ENCODE measurements at regions not wholly inside any gene's neighbourhood (a gene's known extent, or its start where the extent isn't known, plus 50 kb on each side); places are given as distances from the start of the nearest gene placed in this dataset.

DNA sequence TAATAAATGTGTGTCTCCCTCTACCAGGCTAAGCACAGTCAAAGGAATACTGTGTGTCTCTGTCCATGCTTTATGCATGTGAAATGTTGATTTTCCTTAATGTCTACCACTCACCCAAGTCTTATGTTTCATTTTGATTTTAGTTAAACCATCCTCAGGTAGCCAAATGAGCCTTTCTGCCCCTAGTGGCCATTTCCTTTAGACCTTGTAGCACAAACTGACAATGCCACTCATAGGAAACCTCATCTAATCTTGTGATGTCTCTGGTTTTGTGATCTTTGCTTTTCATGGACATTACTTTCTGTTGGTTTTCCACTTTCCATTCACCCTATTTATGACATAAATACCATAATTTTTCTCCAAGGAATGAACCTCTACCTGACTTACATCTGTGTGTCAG lies 820.8 kb downstream of the MAT2B start:
- TF ChIP-seq, protein P1, sequence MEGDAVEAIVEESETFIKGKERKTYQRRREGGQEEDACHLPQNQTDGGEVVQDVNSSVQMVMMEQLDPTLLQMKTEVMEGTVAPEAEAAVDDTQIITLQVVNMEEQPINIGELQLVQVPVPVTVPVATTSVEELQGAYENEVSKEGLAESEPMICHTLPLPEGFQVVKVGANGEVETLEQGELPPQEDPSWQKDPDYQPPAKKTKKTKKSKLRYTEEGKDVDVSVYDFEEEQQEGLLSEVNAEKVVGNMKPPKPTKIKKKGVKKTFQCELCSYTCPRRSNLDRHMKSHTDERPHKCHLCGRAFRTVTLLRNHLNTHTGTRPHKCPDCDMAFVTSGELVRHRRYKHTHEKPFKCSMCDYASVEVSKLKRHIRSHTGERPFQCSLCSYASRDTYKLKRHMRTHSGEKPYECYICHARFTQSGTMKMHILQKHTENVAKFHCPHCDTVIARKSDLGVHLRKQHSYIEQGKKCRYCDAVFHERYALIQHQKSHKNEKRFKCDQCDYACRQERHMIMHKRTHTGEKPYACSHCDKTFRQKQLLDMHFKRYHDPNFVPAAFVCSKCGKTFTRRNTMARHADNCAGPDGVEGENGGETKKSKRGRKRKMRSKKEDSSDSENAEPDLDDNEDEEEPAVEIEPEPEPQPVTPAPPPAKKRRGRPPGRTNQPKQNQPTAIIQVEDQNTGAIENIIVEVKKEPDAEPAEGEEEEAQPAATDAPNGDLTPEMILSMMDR (IDR thresholded peaks at IDR 0.05 in 4 of 5, conservative IDR thresholded peaks at IDR 0.05 in 1 of 5): no peak
- no peak for TF ChIP-seq POLR2A (IDR thresholded peaks at IDR 0.05)

Measured in gastrocnemius medialis (tissue), 4 donors.